GM23248 (cell line): ENCODE measurements at regions not wholly inside any gene's neighbourhood (a gene's known extent, or its start where the extent isn't known, plus 50 kb on each side); places are given as distances from the start of the nearest gene placed in this dataset.

Experiments
- DNase-seq: peaks from one replicate; pipeline ENCODE4 v3.0.0-alpha.2; 2015
- H2AFZ ChIP-seq: fragments of 200-600 bp; sonication (generic); 2 replicates; pipeline ENCODE4 v1.6.1; 2016; ENCODE audit warnings: antibody characterized with exemption
- H3F3A ChIP-seq: fragments of 200-600 bp; sonication (generic); 2 replicates; pipeline ENCODE4 v1.6.1; 2016; ENCODE audit warnings: mild to moderate bottlenecking, antibody characterized with exemption, mixed run types; ENCODE audit not compliant: insufficient read depth
- H3K27ac ChIP-seq: fragments of 200-600 bp; sonication (generic); 2 replicates; pipeline ENCODE4 v1.5.1; 2016; ENCODE audit warnings: mild to moderate bottlenecking
- H3K27me3 ChIP-seq: fragments of 200-600 bp; sonication (generic); replicated peaks from 2 replicates; pipeline ENCODE4 v1.6.1; 2016; ENCODE audit warnings: mild to moderate bottlenecking; ENCODE audit not compliant: insufficient read depth
- H3K36me3 ChIP-seq: fragments of 200-600 bp; sonication (generic); 2 replicates; pipeline ENCODE4 v1.6.1; 2016; ENCODE audit warnings: low read depth, mild to moderate bottlenecking
- H3K4me1 ChIP-seq: fragments of 200-600 bp; sonication (generic); 2 replicates; pipeline ENCODE4 v1.6.1; 2016; ENCODE audit warnings: mild to moderate bottlenecking; ENCODE audit not compliant: insufficient read depth
- H3K4me2 ChIP-seq: fragments of 200-600 bp; sonication (generic); one replicate; pipeline ENCODE4 v1.6.1; 2016; ENCODE audit warnings: mild to moderate bottlenecking; ENCODE audit not compliant: unreplicated experiment
- H3K4me3 ChIP-seq: fragments of 200-600 bp; sonication (generic); 2 replicates; pipeline ENCODE4 v1.5.1; 2016; ENCODE audit warnings: mild to moderate bottlenecking
- H3K79me2 ChIP-seq: fragments of 200-600 bp; sonication (generic); 2 replicates; pipeline ENCODE4 v1.6.1; 2016; ENCODE audit warnings: mild to moderate bottlenecking; ENCODE audit not compliant: insufficient read depth
- H3K9ac ChIP-seq: fragments of 200-600 bp; sonication (generic); 2 replicates; pipeline ENCODE4 v1.6.1; 2016; ENCODE audit warnings: mild to moderate bottlenecking
- H3K9me2 ChIP-seq: fragments of 200-600 bp; sonication (generic); 2 replicates; pipeline ENCODE4 v1.6.1; 2016; ENCODE audit warnings: mixed run types, mild to moderate bottlenecking, moderate library complexity; ENCODE audit not compliant: insufficient read depth
- H3K9me3 ChIP-seq: fragments of 200-600 bp; sonication (generic); one replicate; pipeline ENCODE4 v1.6.1; 2017; ENCODE audit warnings: low read depth
- H4K20me1 ChIP-seq: fragments of 200-600 bp; sonication (generic); 2 replicates; pipeline ENCODE4 v1.6.0; 2016; ENCODE audit not compliant: insufficient read depth
- EZH2 ChIP-seq: fragments of 200-600 bp; sonication (generic); IDR thresholded peaks from 2 replicates; pipeline ENCODE4 v1.6.1; 2018; ENCODE audit warnings: antibody characterized with exemption, mild to moderate bottlenecking; ENCODE audit not compliant: insufficient read depth, poor library complexity, severe bottlenecking
- EZH2phosphoT487 ChIP-seq: fragments of 200-600 bp; sonication (generic); IDR thresholded peaks from 2 replicates; pipeline ENCODE4 v1.6.1; 2018; ENCODE audit warnings: antibody characterized with exemption, moderate library complexity, mild to moderate bottlenecking, low read depth; ENCODE audit not compliant: insufficient read depth
- WGBS, 2 experiments: methylation state at CpG; one replicate each; pipeline ENCODE4 v1.1.6; 2015 to 2017; ENCODE audit warnings: low lambda C conversion rate in 2 of 2, low coverage in 1 of 2; ENCODE audit errors: missing lambda C conversion rate in 2 of 2; 5-methylcytosine and 5-hydroxymethylcytosine counted together
- in situ Hi-C: fragments of 300-500 bp; cut with MboI; formaldehyde crosslinking; loops from 2 replicates; pipeline ENCODE4 v1.15.0; 2020

DNA sequence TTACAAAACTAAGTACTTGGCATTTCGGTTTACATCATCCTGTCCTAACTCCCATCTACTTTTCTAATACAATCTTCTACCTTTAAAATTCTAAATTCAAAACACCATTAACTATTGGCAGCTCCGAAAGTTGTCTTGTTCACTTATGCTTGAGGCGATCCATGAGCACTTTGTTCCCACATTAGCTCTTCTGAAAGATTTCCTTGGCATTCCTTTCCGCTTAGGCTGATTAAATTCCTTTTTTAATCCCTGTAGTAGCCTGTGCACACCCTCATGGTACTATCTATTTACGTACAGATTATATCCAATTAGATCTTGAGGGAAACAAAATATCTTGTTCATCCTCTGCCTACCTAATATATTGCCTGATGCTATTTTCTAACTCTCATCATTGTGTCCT lies 480.7 kb downstream of the PRKD1 start:
- DNase-seq, result no peak
- no peaks in the 10 kb centered on the region for H3K79me2 ChIP-seq
- 0 out of 2 replicates have a peak, but pooled peaks cover 4% of the 10 kb centered on the region for H3K9me2 ChIP-seq
- H3F3A ChIP-seq, result 0 out of 2 replicates have a peak, but pooled peaks cover 4% of the 10 kb centered on the region
- H3K4me1 ChIP-seq, result peaks cover 19% of the 10 kb centered on the region
- no peaks in the 10 kb centered on the region for H3K36me3 ChIP-seq
- no peaks in the 10 kb centered on the region for H3K9me3 ChIP-seq
- H3K27me3 ChIP-seq, result no peaks in the 10 kb centered on the region
- no peak overlapping the region for H2AFZ ChIP-seq
- no peak overlapping the region for H3K9ac ChIP-seq
- H4K20me1 ChIP-seq, result no peaks in the 10 kb centered on the region
- H3K27ac ChIP-seq, result no peak overlapping the region
- WGBS, 2 experiments, result 68 to 74% methylated on average over 5 of the region's 5 CpGs
- no peak for TF ChIP-seq EZH2
- no peak for TF ChIP-seq EZH2phosphoT487
- no peak overlapping the region for H3K4me2 ChIP-seq
- H3K4me3 ChIP-seq, result no peak overlapping the region
- in situ Hi-C loops, result no loop called here

DNA sequence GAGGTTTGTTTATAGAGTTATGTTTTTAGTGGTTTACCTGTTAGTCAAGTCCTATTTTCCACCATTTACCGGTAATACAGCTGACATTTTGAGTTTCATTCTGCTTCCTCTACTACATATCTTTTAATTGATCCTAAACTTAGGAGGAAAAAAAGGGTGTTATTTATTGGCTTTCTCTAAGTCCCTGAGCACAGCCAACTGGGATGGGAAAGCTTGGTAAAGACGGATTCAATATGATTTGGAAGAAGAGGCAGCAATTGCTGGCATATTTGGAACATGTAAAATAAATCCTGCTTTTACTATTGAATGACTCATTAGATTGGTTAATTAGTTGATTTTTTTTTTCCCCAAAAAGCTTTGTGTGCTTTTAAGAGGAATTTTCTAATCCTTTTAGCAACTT lies 475.7 kb downstream of the PRKD1 start:
- in situ Hi-C loops, result no loop called here
- no peaks in the 10 kb centered on the region for H3K9me2 ChIP-seq
- H3K9ac ChIP-seq, result no peak overlapping the region
- no peaks in the 10 kb centered on the region for H3K27me3 ChIP-seq
- H3K9me3 ChIP-seq, result no peaks in the 10 kb centered on the region
- no peak overlapping the region for H2AFZ ChIP-seq
- 43 to 52% methylated on average over 2 of the region's 2 CpGs for WGBS, 2 experiments
- no peaks in the 10 kb centered on the region for H4K20me1 ChIP-seq
- H3F3A ChIP-seq, result no peaks in the 10 kb centered on the region
- DNase-seq, result no peak
- H3K4me1 ChIP-seq, result no peaks in the 10 kb centered on the region; the same call in 1 of the 2 replicates
- H3K27ac ChIP-seq, result no peak overlapping the region
- no peak overlapping the region for H3K4me2 ChIP-seq
- no peaks in the 10 kb centered on the region for H3K79me2 ChIP-seq
- TF ChIP-seq EZH2 (no peak), EZH2phosphoT487 (no peak)
- H3K36me3 ChIP-seq, result no peaks in the 10 kb centered on the region
- H3K4me3 ChIP-seq, result no peak overlapping the region

DNA sequence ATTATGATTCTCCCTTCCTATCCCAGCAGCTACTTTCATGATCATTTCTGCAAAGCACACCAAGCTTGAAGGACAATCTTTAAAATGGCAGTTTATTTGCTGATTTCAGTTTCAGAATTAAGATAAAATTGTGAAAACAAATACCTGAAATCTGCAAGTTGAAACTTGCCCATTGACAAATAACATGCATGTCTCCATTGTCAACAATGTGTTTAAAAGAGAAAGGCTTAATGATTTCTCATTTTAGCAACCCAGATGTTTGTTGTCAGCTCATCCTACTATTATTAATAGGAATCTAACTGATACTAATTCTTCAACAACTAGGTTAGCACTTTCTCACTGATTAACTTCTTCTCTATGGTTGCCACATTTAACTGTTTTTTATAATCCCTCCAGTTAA lies 474.6 kb downstream of the PRKD1 start:
- Histone ChIP-seq H3K9ac (no peak overlapping the region), H3K4me2 (no peak overlapping the region)
- DNase-seq, result no peak

DNA sequence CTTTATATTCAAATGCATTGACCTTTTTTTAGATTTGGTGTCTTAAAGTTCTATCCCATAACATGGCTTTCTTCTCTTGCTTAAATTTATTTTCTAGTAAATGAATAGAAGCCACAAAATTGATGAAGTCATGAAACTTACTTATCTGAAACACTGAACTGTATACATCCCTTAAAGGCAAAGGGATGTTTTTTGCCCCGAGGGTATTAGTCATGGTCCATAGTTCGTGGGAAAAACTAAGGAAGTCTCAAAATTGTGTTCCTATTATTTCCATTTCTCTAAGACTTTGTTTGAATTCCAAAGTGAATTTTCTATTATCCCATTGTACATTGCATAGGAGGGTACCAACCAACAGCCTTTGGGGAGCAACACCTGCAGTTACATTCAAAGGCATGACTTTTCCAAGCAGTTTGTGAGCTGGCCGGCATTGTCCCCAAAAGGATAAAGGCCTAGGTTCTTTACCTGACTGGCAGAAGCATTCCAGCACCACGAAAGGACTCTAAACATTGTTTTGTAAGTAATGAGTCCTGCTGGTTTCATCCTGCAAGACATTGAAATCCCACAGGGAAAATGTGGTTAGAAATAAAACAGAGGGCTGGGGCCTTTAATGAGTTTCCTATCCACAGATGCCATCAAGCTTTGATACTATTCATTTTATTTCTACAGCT lies 473.5 kb downstream of the PRKD1 start:
- Histone ChIP-seq H2AFZ (no peak overlapping the region), H3K79me2 (no peaks in the 10 kb centered on the region), H3F3A (no peaks in the 10 kb centered on the region), H3K27me3 (no peaks in the 10 kb centered on the region), H4K20me1 (no peaks in the 10 kb centered on the region), H3K36me3 (no peaks in the 10 kb centered on the region), H3K9me2 (no peaks in the 10 kb centered on the region), H3K9me3 (no peaks in the 10 kb centered on the region), H3K27ac (no peak overlapping the region), H3K4me3 (no peak overlapping the region), H3K9ac (no peak overlapping the region), H3K4me1 (peaks cover 8% of the 10 kb centered on the region), H3K4me2 (no peak overlapping the region)
- no peak for TF ChIP-seq EZH2phosphoT487
- TF ChIP-seq EZH2, result no peak
- in situ Hi-C loops, result no loop called here
- no peak for DNase-seq
- WGBS, 2 experiments, result 39 to 49% methylated on average over 4 of the region's 4 CpGs

More for the DNA sequence above, 474.6 kb downstream of the PRKD1 start:
- H3K36me3 ChIP-seq, result no peaks in the 10 kb centered on the region
- TF ChIP-seq EZH2 (no peak), EZH2phosphoT487 (no peak)
- no peaks in the 10 kb centered on the region for H3K79me2 ChIP-seq
- H2AFZ ChIP-seq, result no peak overlapping the region
- no peak overlapping the region for H3K4me3 ChIP-seq
- in situ Hi-C loops, result no loop called here
- no peaks in the 10 kb centered on the region; the same call in 1 of the 2 replicates for H3K4me1 ChIP-seq
- H3K27ac ChIP-seq, result no peak overlapping the region
- H3K27me3 ChIP-seq, result no peaks in the 10 kb centered on the region
- H3K9me3 ChIP-seq, result no peaks in the 10 kb centered on the region
- no peaks in the 10 kb centered on the region for H3K9me2 ChIP-seq
- H3F3A ChIP-seq, result no peaks in the 10 kb centered on the region
- no peaks in the 10 kb centered on the region for H4K20me1 ChIP-seq

DNA sequence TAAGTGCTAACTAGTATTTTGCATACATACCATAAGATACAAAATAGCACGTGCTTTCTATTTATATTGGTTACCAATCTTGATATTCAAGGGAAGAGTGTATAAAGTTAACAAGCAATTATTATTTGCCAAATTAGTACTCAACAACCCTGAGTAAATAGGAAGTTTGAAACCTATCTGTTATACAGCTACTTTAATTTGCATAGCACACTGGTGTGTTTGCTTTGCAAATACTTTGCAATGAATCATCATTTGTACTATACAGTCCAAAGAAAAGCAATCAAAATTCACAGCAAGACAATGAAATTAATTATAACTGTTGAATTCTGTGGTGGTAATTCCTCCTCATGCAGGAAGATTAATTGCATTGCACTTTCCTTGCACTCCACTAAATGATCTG lies 469.1 kb downstream of the PRKD1 start:
- WGBS, 2 experiments, result 53 to 78% methylated on average over 1 of the region's 1 CpG

More for the DNA sequence above, 469.1 kb downstream of the PRKD1 start:
- peak; percentile 23 for DNase-seq
- Histone ChIP-seq H3K9me3 (no peaks in the 10 kb centered on the region), H3K4me3 (no peak overlapping the region), H3K9ac (no peak overlapping the region), H3K4me2 (no peak overlapping the region), H3K79me2 (no peaks in the 10 kb centered on the region), H4K20me1 (no peaks in the 10 kb centered on the region), H3K27ac (no peak overlapping the region), H3K27me3 (no peaks in the 10 kb centered on the region), H3K4me1 (peaks cover 8% of the 10 kb centered on the region; the same call in 1 of the 2 replicates), H2AFZ (no peak overlapping the region), H3K36me3 (no peaks in the 10 kb centered on the region), H3K9me2 (no peaks in the 10 kb centered on the region), H3F3A (no peaks in the 10 kb centered on the region)
- in situ Hi-C loops, result no loop called here
- TF ChIP-seq EZH2phosphoT487 (no peak), EZH2 (no peak)
